H1 (cell line): ENCODE measurements at regions not wholly inside any gene's neighbourhood (a gene's known extent, or its start where the extent isn't known, plus 50 kb on each side); places are given as distances from the start of the nearest gene placed in this dataset.
A peak's percentile ranks its signal among the peaks of the same experiment; 100 is the strongest.

Source experiments
- CTCF ChIA-PET: fragments of 300-600 bp; sonication (Branson Sonifier 250); formaldehyde crosslinking; loops from one replicate; lab custom pipeline; 2021; ENCODE audit not compliant: partially characterized antibody; lab: Charles Lee
- POLR2A ChIA-PET: fragments of 300-600 bp; sonication (Branson Sonifier 250); formaldehyde crosslinking; loops from one replicate; lab custom pipeline; 2021; ENCODE audit warnings: inconsistent platforms; ENCODE audit not compliant: partially characterized antibody; lab: Charles Lee
- DNase-seq, 2 experiments: peaks; one replicate each; pipeline versions ENCODE4 v3.0.0 to v3.0.0-alpha.2; 2010 to 2022; ENCODE audit warnings: low spot score in 2 of 2, low read depth in 1 of 2, mixed read lengths in 1 of 2
- FAIRE-seq: peaks from 2 replicates; lab custom pipeline; 2011; peaks lifted over from hg19 to GRCh38; lab: Jason Lieb, UNC
- H2AFZ ChIP-seq: 2 replicates; pipeline ENCODE4 v1.8.1; 2012; ENCODE audit warnings: low read length, inconsistent platforms
- H2AK5ac ChIP-seq: 2 replicates; pipeline ENCODE4 v1.6.1; 2013; ENCODE audit warnings: low read depth, low read length
- H2BK120ac ChIP-seq: replicated peaks from 2 replicates; pipeline ENCODE3; 2013; ENCODE audit warnings: low read depth, low read length, inconsistent platforms
- H2BK12ac ChIP-seq: 2 replicates; pipeline ENCODE4 v1.6.1; 2013; ENCODE audit warnings: low read depth, low read length
- H2BK15ac ChIP-seq: 2 replicates; pipeline ENCODE4 v1.6.1; 2013; ENCODE audit warnings: low read length
- H2BK20ac ChIP-seq: 2 replicates; pipeline ENCODE4 v1.6.1; 2013; ENCODE audit warnings: low read length
- H2BK5ac ChIP-seq: 2 replicates; pipeline ENCODE4 v1.6.1; 2013; ENCODE audit warnings: low read depth, low read length
- H3K14ac ChIP-seq: 2 replicates; pipeline ENCODE4 v1.6.1; 2013; ENCODE audit warnings: inconsistent platforms; ENCODE audit not compliant: insufficient read length
- H3K18ac ChIP-seq: 2 replicates; pipeline ENCODE4 v1.6.1; 2013; ENCODE audit warnings: low read length; ENCODE audit errors: extremely low read depth
- H3K23ac ChIP-seq: 2 replicates; pipeline ENCODE4 v1.6.1; 2013; ENCODE audit warnings: inconsistent platforms; ENCODE audit not compliant: insufficient read length
- H3K23me2 ChIP-seq: 2 replicates; pipeline ENCODE4 v1.6.1; 2013; ENCODE audit warnings: low read depth, low read length
- H3K27ac ChIP-seq: 2 replicates; pipeline ENCODE4 v1.6.1; 2011; ENCODE audit warnings: low read depth, low read length, inconsistent platforms
- H3K27me3 ChIP-seq, 4 experiments: replicated peaks in 1 of 4; 1 replicate in 1 of 4; 2 replicates in 3 of 4; pipeline versions ENCODE4 v1.6.1 to v1.8.1; 2011 to 2013; ENCODE audit warnings: low read length in 3 of 4, mild to moderate bottlenecking in 3 of 4, inconsistent platforms in 2 of 4, mixed read lengths in 2 of 4, moderate library complexity in 1 of 4; ENCODE audit not compliant: control insufficient read depth in 3 of 4, insufficient read depth in 3 of 4; ENCODE audit errors: extremely low read depth in 1 of 4
- H3K36me3 ChIP-seq, 4 experiments: 2 replicates each; pipeline versions ENCODE4 v1.6.1 to v1.8.1; 2011 to 2013; ENCODE audit warnings: mild to moderate bottlenecking in 4 of 4, low read length in 3 of 4, moderate library complexity in 2 of 4, control low read depth in 1 of 4, inconsistent platforms in 1 of 4; ENCODE audit not compliant: insufficient read depth in 4 of 4, control insufficient read depth in 2 of 4
- H3K4ac ChIP-seq: replicated peaks from 2 replicates; pipeline ENCODE3; 2013; ENCODE audit warnings: low read length, low read depth, mixed read lengths, inconsistent platforms; ENCODE audit not compliant: insufficient read length
- H3K4me1 ChIP-seq, 4 experiments: replicated peaks in 1 of 4; 1 replicate in 1 of 4; 2 replicates in 3 of 4; pipeline versions ENCODE4 v1.6.1 to v1.8.1; 2011 to 2013; ENCODE audit warnings: low read length in 3 of 4, inconsistent platforms in 2 of 4, mixed read lengths in 1 of 4; ENCODE audit not compliant: insufficient read depth in 4 of 4, control insufficient read depth in 3 of 4
- H3K4me2 ChIP-seq, 2 experiments: 2 replicates each; pipeline versions ENCODE4 v1.6.1 to v1.8.1; 2011 to 2013; ENCODE audit warnings: low read depth in 2 of 2, low read length in 2 of 2, control low read depth in 1 of 2, inconsistent platforms in 1 of 2, mild to moderate bottlenecking in 1 of 2; ENCODE audit not compliant: insufficient read depth in 1 of 2
- H3K4me3 ChIP-seq, 4 experiments: fragments of 200-600, 300-600 bp in 1 of 4; sonication (generic), shearing (Covaris generic), sonication (Bioruptor Twin) in 1 of 4; 2 replicates each; pipeline versions ENCODE4 v1.5.1 to v1.8.1; 2011 to 2016; ENCODE audit warnings: low read length in 4 of 4, low read depth in 3 of 4, control low read depth in 2 of 4, inconsistent platforms in 2 of 4, mild to moderate bottlenecking in 2 of 4, mixed read lengths in 1 of 4, moderate library complexity in 1 of 4; ENCODE audit not compliant: insufficient read depth in 2 of 4; ENCODE audit errors: extremely low read depth in 1 of 4
- H3K56ac ChIP-seq: replicated peaks from 2 replicates; pipeline ENCODE3; 2013; ENCODE audit warnings: low read depth, mild to moderate bottlenecking, mixed read lengths, low read length, inconsistent platforms; ENCODE audit not compliant: insufficient read length
- H3K79me1 ChIP-seq: 2 replicates; pipeline ENCODE4 v1.6.1; 2013; ENCODE audit warnings: low read depth, low read length, control low read depth
- H3K79me2 ChIP-seq, 2 experiments: 2 replicates each; pipeline versions ENCODE4 v1.6.1 to v1.8.1; 2012 to 2013; ENCODE audit warnings: low read length in 2 of 2, mild to moderate bottlenecking in 2 of 2, inconsistent platforms in 1 of 2; ENCODE audit not compliant: insufficient read depth in 2 of 2, control insufficient read depth in 1 of 2
- H3K9ac ChIP-seq, 4 experiments: replicated peaks in 1 of 4; 1 replicate in 1 of 4; 2 replicates in 3 of 4; pipeline versions ENCODE4 v1.6.1 to v1.8.1; 2011 to 2013; ENCODE audit warnings: low read depth in 3 of 4, low read length in 3 of 4, control low read depth in 2 of 4, mild to moderate bottlenecking in 2 of 4, moderate library complexity in 2 of 4, inconsistent platforms in 1 of 4; ENCODE audit errors: extremely low read depth in 1 of 4
- H3K9me3 ChIP-seq, 2 experiments: 2 replicates each; pipeline versions ENCODE4 v1.6.1 to v1.8.1; 2012 to 2013; ENCODE audit warnings: mild to moderate bottlenecking in 2 of 2, moderate library complexity in 2 of 2, control low read depth in 1 of 2, inconsistent platforms in 1 of 2, low read depth in 1 of 2, low read length in 1 of 2, mixed read lengths in 1 of 2; ENCODE audit not compliant: insufficient read depth in 2 of 2
- H4K20me1 ChIP-seq, 2 experiments: replicated peaks in 1 of 2; 2 replicates each; pipeline versions ENCODE3 to v1.8.1; 2011 to 2013; ENCODE audit warnings: inconsistent platforms in 2 of 2, low read length in 2 of 2, mild to moderate bottlenecking in 1 of 2; ENCODE audit not compliant: insufficient read depth in 2 of 2, control insufficient read depth in 1 of 2
- H4K5ac ChIP-seq: 2 replicates; pipeline ENCODE4 v1.6.1; 2013; ENCODE audit warnings: low read length, low read depth, mixed read lengths, inconsistent platforms; ENCODE audit not compliant: insufficient read length
- H4K8ac ChIP-seq: 2 replicates; pipeline ENCODE4 v1.8.0; 2013; ENCODE audit warnings: mild to moderate bottlenecking, moderate library complexity, low read length, inconsistent platforms; ENCODE audit not compliant: insufficient read depth; ENCODE audit errors: extremely low read depth
- H4K91ac ChIP-seq: replicated peaks from 2 replicates; pipeline ENCODE3; 2013; ENCODE audit warnings: low read length, mixed read lengths, inconsistent platforms; ENCODE audit not compliant: insufficient read length
- CTBP2 ChIP-seq: IDR thresholded peaks from 2 replicates; pipeline ENCODE4 v1.7.0; 2011; ENCODE audit warnings: borderline replicate concordance, mild to moderate bottlenecking, moderate library complexity, mixed read lengths, low read length; ENCODE audit not compliant: insufficient read depth, insufficient read length
- CTCF ChIP-seq, 3 experiments: IDR thresholded peaks; 1 replicate in 2 of 3; 2 replicates in 1 of 3; pipeline versions ENCODE4 v1.5.1 to v1.6.1; 2011; ENCODE audit warnings: low read length in 3 of 3, mild to moderate bottlenecking in 3 of 3, inconsistent platforms in 2 of 3, low read depth in 1 of 3, moderate library complexity in 1 of 3; ENCODE audit not compliant: insufficient read depth in 1 of 3; ENCODE audit errors: control extremely low read depth in 1 of 3
- EZH2 ChIP-seq: fragments of 200-600 bp; sonication (generic); IDR thresholded peaks from 2 replicates; pipeline ENCODE4 v1.7.1; 2012; ENCODE audit warnings: low read depth, mild to moderate bottlenecking, moderate library complexity, low read length, inconsistent platforms; ENCODE audit not compliant: severe bottlenecking
- RAD21 ChIP-seq, 2 experiments: IDR thresholded peaks in 1 of 2; conservative IDR thresholded peaks in 1 of 2; 2 replicates each; pipeline ENCODE4 v1.6.1; 2011; ENCODE audit warnings: low read depth in 2 of 2, low read length in 2 of 2, improper control_type of control experiment in 1 of 2, inconsistent platforms in 1 of 2, mild to moderate bottlenecking in 1 of 2, moderate library complexity in 1 of 2
- RNF2 ChIP-seq: fragments of 200-900, 300-1000 bp; sonication (generic); IDR thresholded peaks from 2 replicates; pipeline ENCODE4 v1.7.1; 2016; ENCODE audit warnings: borderline replicate concordance, low read depth, mild to moderate bottlenecking, antibody characterized with exemption, low read length; ENCODE audit not compliant: poor library complexity, severe bottlenecking; ENCODE audit errors: missing control alignments
- USF2 ChIP-seq: IDR thresholded peaks from 2 replicates; pipeline ENCODE4 v1.6.1; 2011; ENCODE audit warnings: low read length, improper control_type of control experiment
- WGBS, 2 experiments: shearing (Covaris generic) in 1 of 2; methylation state at CpG; one replicate each; pipeline versions ENCODE4 v1.1.6 to v1.1.7; 2013 to 2015; ENCODE audit warnings: low lambda C conversion rate in 2 of 2, mixed read lengths in 2 of 2, inconsistent platforms in 1 of 2, low coverage in 1 of 2, missing lambda C conversion rate in 1 of 2; ENCODE audit not compliant: insufficient replicate concordance in 2 of 2, insufficient coverage in 1 of 2, insufficient read length in 1 of 2; ENCODE audit errors: extremely low coverage in 1 of 2, missing lambda C conversion rate in 1 of 2; 5-methylcytosine and 5-hydroxymethylcytosine counted together

- Histone ChIP-seq H3K27me3 (no peaks in the 10 kb centered on the region), H3K23me2 (no peaks in the 10 kb centered on the region), H3K27ac (no peak overlapping the region), H4K5ac (no peak overlapping the region), H2BK20ac (no peak overlapping the region), H3K36me3 (no peaks in the 10 kb centered on the region), H2BK12ac (no peak overlapping the region), H3K79me2 (no peaks in the 10 kb centered on the region), H2BK120ac (no peak overlapping the region), H2AK5ac (no peak overlapping the region), H3K18ac (no peak overlapping the region), H3K4me1 (no peaks in the 10 kb centered on the region), H3K4me2 (no peak overlapping the region), H3K79me1 (no peaks in the 10 kb centered on the region), H3K23ac (no peak overlapping the region), H4K8ac (no peak overlapping the region), H2BK15ac (no peak overlapping the region), H3K14ac (no peak overlapping the region), H3K4ac (no peak overlapping the region), H3K4me3 (no peak overlapping the region), H2BK5ac (no peak overlapping the region), H3K9me3 (no peaks in the 10 kb centered on the region), H4K20me1 (no peaks in the 10 kb centered on the region), H3K56ac (no peak overlapping the region), H3K9ac (no peak overlapping the region), H4K91ac (no peak overlapping the region), H2AFZ (no peak overlapping the region)
- TF ChIP-seq RNF2 (no peak), EZH2 (no peak), USF2 (no peak), CTBP2 (no peak), RAD21 (IDR thresholded peaks at IDR 0.05 in 1 of 2, conservative IDR thresholded peaks at IDR 0.05 in 1 of 2; ENCODE audit: low read depth in 2 of 2, low read length in 2 of 2) (peak; percentile 17 to 28; a peak in 2 of 4 replicates), CTCF (IDR thresholded peaks at IDR 0.05; ENCODE audit: control extremely low read depth in 1 of 3, insufficient read depth in 1 of 3, low read depth in 1 of 3, low read length in 3 of 3) (peak in 1 of 3 experiments; percentile 44; a peak in 2 of 4 replicates)
- DNase-seq (no peak), FAIRE-seq (peak; percentile 85)
- CTCF ChIA-PET, result interaction anchor here (0.9 to 1.4 kb wide), 3 partner anchors 11 to 17 kb away, joined by 3 to 4 read pairs (median 3); no protein-coding TSS in a partner anchor
- POLR2A ChIA-PET, result no interaction called here
- WGBS, 2 experiments, result 85% methylated on average over 1 of the region's 1 CpG; no CpG with 5 or more reads in 1 of the 2 experiments
These were observed 242.5 kb downstream of the RPIA start for GRCh38 chr2:88933980-88934379.
